H1 (cell line): ENCODE measurements at regions not wholly inside any gene's neighbourhood (a gene's known extent, or its start where the extent isn't known, plus 50 kb on each side); places are given as distances from the start of the nearest gene placed in this dataset.

Experiments
- CTCF ChIA-PET: fragments of 300-600 bp; sonication (Branson Sonifier 250); formaldehyde crosslinking; loops from one replicate; lab custom pipeline; 2021; ENCODE audit not compliant: partially characterized antibody; lab: Charles Lee
- POLR2A ChIA-PET: fragments of 300-600 bp; sonication (Branson Sonifier 250); formaldehyde crosslinking; loops from one replicate; lab custom pipeline; 2021; ENCODE audit warnings: inconsistent platforms; ENCODE audit not compliant: partially characterized antibody; lab: Charles Lee
- DNase-seq, 2 experiments: peaks; one replicate each; pipeline versions ENCODE4 v3.0.0 to v3.0.0-alpha.2; 2010 to 2022; ENCODE audit warnings: low spot score in 2 of 2, low read depth in 1 of 2, mixed read lengths in 1 of 2
- FAIRE-seq: peaks from 2 replicates; lab custom pipeline; 2011; peaks lifted over from hg19 to GRCh38; lab: Jason Lieb, UNC
- H2AFZ ChIP-seq: 2 replicates; pipeline ENCODE4 v1.8.1; 2012; ENCODE audit warnings: low read length, inconsistent platforms
- H2AK5ac ChIP-seq: 2 replicates; pipeline ENCODE4 v1.6.1; 2013; ENCODE audit warnings: low read depth, low read length
- H2BK120ac ChIP-seq: replicated peaks from 2 replicates; pipeline ENCODE3; 2013; ENCODE audit warnings: low read depth, low read length, inconsistent platforms
- H2BK12ac ChIP-seq: 2 replicates; pipeline ENCODE4 v1.6.1; 2013; ENCODE audit warnings: low read depth, low read length
- H2BK15ac ChIP-seq: 2 replicates; pipeline ENCODE4 v1.6.1; 2013; ENCODE audit warnings: low read length
- H2BK20ac ChIP-seq: 2 replicates; pipeline ENCODE4 v1.6.1; 2013; ENCODE audit warnings: low read length
- H2BK5ac ChIP-seq: 2 replicates; pipeline ENCODE4 v1.6.1; 2013; ENCODE audit warnings: low read depth, low read length
- H3K14ac ChIP-seq: 2 replicates; pipeline ENCODE4 v1.6.1; 2013; ENCODE audit warnings: inconsistent platforms; ENCODE audit not compliant: insufficient read length
- H3K18ac ChIP-seq: 2 replicates; pipeline ENCODE4 v1.6.1; 2013; ENCODE audit warnings: low read length; ENCODE audit errors: extremely low read depth
- H3K23ac ChIP-seq: 2 replicates; pipeline ENCODE4 v1.6.1; 2013; ENCODE audit warnings: inconsistent platforms; ENCODE audit not compliant: insufficient read length
- H3K23me2 ChIP-seq: 2 replicates; pipeline ENCODE4 v1.6.1; 2013; ENCODE audit warnings: low read depth, low read length
- H3K27ac ChIP-seq: 2 replicates; pipeline ENCODE4 v1.6.1; 2011; ENCODE audit warnings: low read depth, low read length, inconsistent platforms
- H3K27me3 ChIP-seq, 4 experiments: replicated peaks in 1 of 4; 1 replicate in 1 of 4; 2 replicates in 3 of 4; pipeline versions ENCODE4 v1.6.1 to v1.8.1; 2011 to 2013; ENCODE audit warnings: low read length in 3 of 4, mild to moderate bottlenecking in 3 of 4, inconsistent platforms in 2 of 4, mixed read lengths in 2 of 4, moderate library complexity in 1 of 4; ENCODE audit not compliant: control insufficient read depth in 3 of 4, insufficient read depth in 3 of 4; ENCODE audit errors: extremely low read depth in 1 of 4
- H3K36me3 ChIP-seq, 4 experiments: 2 replicates each; pipeline versions ENCODE4 v1.6.1 to v1.8.1; 2011 to 2013; ENCODE audit warnings: mild to moderate bottlenecking in 4 of 4, low read length in 3 of 4, moderate library complexity in 2 of 4, control low read depth in 1 of 4, inconsistent platforms in 1 of 4; ENCODE audit not compliant: insufficient read depth in 4 of 4, control insufficient read depth in 2 of 4
- H3K4ac ChIP-seq: replicated peaks from 2 replicates; pipeline ENCODE3; 2013; ENCODE audit warnings: low read length, low read depth, mixed read lengths, inconsistent platforms; ENCODE audit not compliant: insufficient read length
- H3K4me1 ChIP-seq, 4 experiments: replicated peaks in 1 of 4; 1 replicate in 1 of 4; 2 replicates in 3 of 4; pipeline versions ENCODE4 v1.6.1 to v1.8.1; 2011 to 2013; ENCODE audit warnings: low read length in 3 of 4, inconsistent platforms in 2 of 4, mixed read lengths in 1 of 4; ENCODE audit not compliant: insufficient read depth in 4 of 4, control insufficient read depth in 3 of 4
- H3K4me2 ChIP-seq, 2 experiments: 2 replicates each; pipeline versions ENCODE4 v1.6.1 to v1.8.1; 2011 to 2013; ENCODE audit warnings: low read depth in 2 of 2, low read length in 2 of 2, control low read depth in 1 of 2, inconsistent platforms in 1 of 2, mild to moderate bottlenecking in 1 of 2; ENCODE audit not compliant: insufficient read depth in 1 of 2
- H3K4me3 ChIP-seq, 4 experiments: fragments of 200-600, 300-600 bp in 1 of 4; sonication (generic), shearing (Covaris generic), sonication (Bioruptor Twin) in 1 of 4; 2 replicates each; pipeline versions ENCODE4 v1.5.1 to v1.8.1; 2011 to 2016; ENCODE audit warnings: low read length in 4 of 4, low read depth in 3 of 4, control low read depth in 2 of 4, inconsistent platforms in 2 of 4, mild to moderate bottlenecking in 2 of 4, mixed read lengths in 1 of 4, moderate library complexity in 1 of 4; ENCODE audit not compliant: insufficient read depth in 2 of 4; ENCODE audit errors: extremely low read depth in 1 of 4
- H3K56ac ChIP-seq: replicated peaks from 2 replicates; pipeline ENCODE3; 2013; ENCODE audit warnings: low read depth, mild to moderate bottlenecking, mixed read lengths, low read length, inconsistent platforms; ENCODE audit not compliant: insufficient read length
- H3K79me1 ChIP-seq: 2 replicates; pipeline ENCODE4 v1.6.1; 2013; ENCODE audit warnings: low read depth, low read length, control low read depth
- H3K79me2 ChIP-seq, 2 experiments: 2 replicates each; pipeline versions ENCODE4 v1.6.1 to v1.8.1; 2012 to 2013; ENCODE audit warnings: low read length in 2 of 2, mild to moderate bottlenecking in 2 of 2, inconsistent platforms in 1 of 2; ENCODE audit not compliant: insufficient read depth in 2 of 2, control insufficient read depth in 1 of 2
- H3K9ac ChIP-seq, 4 experiments: replicated peaks in 1 of 4; 1 replicate in 1 of 4; 2 replicates in 3 of 4; pipeline versions ENCODE4 v1.6.1 to v1.8.1; 2011 to 2013; ENCODE audit warnings: low read depth in 3 of 4, low read length in 3 of 4, control low read depth in 2 of 4, mild to moderate bottlenecking in 2 of 4, moderate library complexity in 2 of 4, inconsistent platforms in 1 of 4; ENCODE audit errors: extremely low read depth in 1 of 4
- H3K9me3 ChIP-seq, 2 experiments: 2 replicates each; pipeline versions ENCODE4 v1.6.1 to v1.8.1; 2012 to 2013; ENCODE audit warnings: mild to moderate bottlenecking in 2 of 2, moderate library complexity in 2 of 2, control low read depth in 1 of 2, inconsistent platforms in 1 of 2, low read depth in 1 of 2, low read length in 1 of 2, mixed read lengths in 1 of 2; ENCODE audit not compliant: insufficient read depth in 2 of 2
- H4K20me1 ChIP-seq, 2 experiments: replicated peaks in 1 of 2; 2 replicates each; pipeline versions ENCODE3 to v1.8.1; 2011 to 2013; ENCODE audit warnings: inconsistent platforms in 2 of 2, low read length in 2 of 2, mild to moderate bottlenecking in 1 of 2; ENCODE audit not compliant: insufficient read depth in 2 of 2, control insufficient read depth in 1 of 2
- H4K5ac ChIP-seq: 2 replicates; pipeline ENCODE4 v1.6.1; 2013; ENCODE audit warnings: low read length, low read depth, mixed read lengths, inconsistent platforms; ENCODE audit not compliant: insufficient read length
- H4K8ac ChIP-seq: 2 replicates; pipeline ENCODE4 v1.8.0; 2013; ENCODE audit warnings: mild to moderate bottlenecking, moderate library complexity, low read length, inconsistent platforms; ENCODE audit not compliant: insufficient read depth; ENCODE audit errors: extremely low read depth
- H4K91ac ChIP-seq: replicated peaks from 2 replicates; pipeline ENCODE3; 2013; ENCODE audit warnings: low read length, mixed read lengths, inconsistent platforms; ENCODE audit not compliant: insufficient read length
- ASH2L ChIP-seq: fragments of 200-600, 300-600 bp; sonication (generic); IDR thresholded peaks from one replicate; pipeline ENCODE4 v1.7.1; 2017; ENCODE audit warnings: low read length
- BACH1 ChIP-seq: IDR thresholded peaks from 2 replicates; pipeline ENCODE4 v1.6.1; 2012; ENCODE audit warnings: low read length, improper control_type of control experiment
- EGR1 ChIP-seq: IDR thresholded peaks from 2 replicates; pipeline ENCODE4 v1.6.1; 2011; ENCODE audit warnings: low read depth, low read length, borderline replicate concordance
- FOSL1 ChIP-seq: IDR thresholded peaks from 2 replicates; pipeline ENCODE4 v1.6.1; 2011; ENCODE audit warnings: mild to moderate bottlenecking, low read depth, low read length, moderate library complexity; ENCODE audit not compliant: insufficient read depth
- MAFK ChIP-seq: IDR thresholded peaks from 2 replicates; pipeline ENCODE4 v1.6.1; 2012; ENCODE audit warnings: low read depth, mild to moderate bottlenecking, improper control_type of control experiment, low read length
- NRF1 ChIP-seq: IDR thresholded peaks from 2 replicates; pipeline ENCODE4 v1.6.1; 2011; ENCODE audit warnings: mild to moderate bottlenecking, low read depth, low read length, improper control_type of control experiment
- POLR2A ChIP-seq, 2 experiments: IDR thresholded peaks; 1 replicate in 1 of 2; 2 replicates in 1 of 2; pipeline ENCODE4 v1.6.1; 2011; ENCODE audit warnings: low read depth in 2 of 2, low read length in 2 of 2, mild to moderate bottlenecking in 2 of 2; ENCODE audit errors: control extremely low read depth in 1 of 2
- RBBP5 ChIP-seq: IDR thresholded peaks from 2 replicates; pipeline ENCODE4 v1.7.1; 2012; ENCODE audit warnings: low read depth, mild to moderate bottlenecking, inconsistent platforms, low read length, moderate library complexity, borderline replicate concordance
- RNF2 ChIP-seq: fragments of 200-900, 300-1000 bp; sonication (generic); IDR thresholded peaks from 2 replicates; pipeline ENCODE4 v1.7.1; 2016; ENCODE audit warnings: borderline replicate concordance, low read depth, mild to moderate bottlenecking, antibody characterized with exemption, low read length; ENCODE audit not compliant: poor library complexity, severe bottlenecking; ENCODE audit errors: missing control alignments
- SAP30 ChIP-seq: fragments of 300-600 bp; sonication (generic); IDR thresholded peaks from 2 replicates; pipeline ENCODE4 v1.7.1; 2012; ENCODE audit warnings: low read length, moderate library complexity, mild to moderate bottlenecking, inconsistent platforms; ENCODE audit not compliant: insufficient read depth, insufficient replicate concordance
- SIX5 ChIP-seq: IDR thresholded peaks from 2 replicates; pipeline ENCODE4 v1.6.1; 2011; ENCODE audit warnings: mild to moderate bottlenecking, low read depth, low read length
- SP4 ChIP-seq: IDR thresholded peaks from 2 replicates; pipeline ENCODE4 v1.6.1; 2012; ENCODE audit warnings: low read length, inconsistent platforms
- SRF ChIP-seq: IDR thresholded peaks from 2 replicates; pipeline ENCODE4 v1.6.1; 2011; ENCODE audit warnings: mild to moderate bottlenecking, low read depth, low read length, moderate library complexity
- SUZ12 ChIP-seq: fragments of 200-600 bp; sonication (generic); IDR thresholded peaks from 2 replicates; pipeline ENCODE4 v1.6.1; 2012; ENCODE audit warnings: mild to moderate bottlenecking, inconsistent platforms, low read length, moderate library complexity, mixed read lengths
- TBP ChIP-seq: IDR thresholded peaks from 2 replicates; pipeline ENCODE4 v1.6.1; 2011; ENCODE audit warnings: low read depth, low read length, improper control_type of control experiment
- TCF12 ChIP-seq: IDR thresholded peaks from 2 replicates; pipeline ENCODE4 v1.6.1; 2011; ENCODE audit warnings: low read depth, mild to moderate bottlenecking, low read length
- WGBS, 2 experiments: shearing (Covaris generic) in 1 of 2; methylation state at CpG; one replicate each; pipeline versions ENCODE4 v1.1.6 to v1.1.7; 2013 to 2015; ENCODE audit warnings: low lambda C conversion rate in 2 of 2, mixed read lengths in 2 of 2, inconsistent platforms in 1 of 2, low coverage in 1 of 2, missing lambda C conversion rate in 1 of 2; ENCODE audit not compliant: insufficient replicate concordance in 2 of 2, insufficient coverage in 1 of 2, insufficient read length in 1 of 2; ENCODE audit errors: extremely low coverage in 1 of 2, missing lambda C conversion rate in 1 of 2; 5-methylcytosine and 5-hydroxymethylcytosine counted together

DNA sequence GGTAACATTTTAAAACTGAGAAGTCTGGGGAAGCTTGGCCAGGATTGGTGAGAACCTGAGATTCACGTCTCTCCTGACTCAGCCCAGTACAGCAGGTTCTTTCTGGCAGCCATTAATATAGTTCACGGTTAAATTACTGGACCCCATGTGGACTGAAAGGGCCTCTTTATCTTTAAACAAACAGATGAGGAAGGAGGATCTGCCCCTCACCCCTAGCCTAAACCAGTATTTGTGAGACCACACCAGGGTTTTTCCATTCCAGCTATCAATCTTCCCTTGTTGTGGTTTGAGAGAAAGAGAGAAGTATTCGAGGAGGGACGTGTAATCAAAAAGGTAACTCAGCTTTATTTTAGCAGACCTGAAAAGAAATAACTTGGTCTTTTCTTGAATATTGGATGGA is 137.1 kb downstream of the PROX1 start:
- H3K23ac ChIP-seq, result no peak overlapping the region
- no peak overlapping the region for H2AFZ ChIP-seq
- no peak overlapping the region for H3K4me3 ChIP-seq
- no peak overlapping the region for H2BK5ac ChIP-seq
- no peaks in the 10 kb centered on the region for H3K23me2 ChIP-seq
- FAIRE-seq (no peak), DNase-seq (no peak)
- no peaks in the 10 kb centered on the region for H4K20me1 ChIP-seq
- H4K8ac ChIP-seq, result no peak overlapping the region
- no peak overlapping the region for H4K5ac ChIP-seq
- H3K4me1 ChIP-seq, result no peaks in the 10 kb centered on the region
- H3K36me3 ChIP-seq, result no peaks in the 10 kb centered on the region
- no peak overlapping the region for H2BK15ac ChIP-seq
- H2AK5ac ChIP-seq, result no peak overlapping the region
- no peak overlapping the region for H2BK120ac ChIP-seq
- H3K9ac ChIP-seq, result no peak overlapping the region
- H2BK20ac ChIP-seq, result no peak overlapping the region
- H3K79me2 ChIP-seq, result no peaks in the 10 kb centered on the region
- no peak overlapping the region for H3K14ac ChIP-seq
- no peak overlapping the region for H3K4me2 ChIP-seq
- CTCF ChIA-PET, result interaction anchor here (0.6 to 2.6 kb wide), 10 partner anchors 11 to 1002 kb away, joined by 3 to 18 read pairs (median 3); partner anchors contain the start of gene PROX1
- 0 out of 2 replicates have a peak overlapping the region, but pooled peaks have one; percentile 69 for H2BK12ac ChIP-seq
- H3K4ac ChIP-seq, result no peak overlapping the region
- no peaks in the 10 kb centered on the region for H3K9me3 ChIP-seq
- no peak overlapping the region for H4K91ac ChIP-seq
- no peak overlapping the region for H3K27ac ChIP-seq
- WGBS, 2 experiments, result 84% methylated on average over 4 of the region's 4 CpGs; no CpG with 5 or more reads in 1 of the 2 experiments
- POLR2A ChIA-PET, result no interaction called here
- no peaks in the 10 kb centered on the region; a peak in 1 of 7 replicates for H3K27me3 ChIP-seq
- H3K56ac ChIP-seq, result no peak overlapping the region
- no peaks in the 10 kb centered on the region for H3K79me1 ChIP-seq
- H3K18ac ChIP-seq, result no peak overlapping the region
- no peak for TF ChIP-seq SUZ12
- TF ChIP-seq TCF12, result no peak
- TF ChIP-seq EGR1, result no peak
- TF ChIP-seq POLR2A (IDR thresholded peaks at IDR 0.05; ENCODE audit: control extremely low read depth in 1 of 2, low read depth in 2 of 2, low read length in 2 of 2), result no peak
- TF ChIP-seq RNF2, result no peak
- TF ChIP-seq SP4, result no peak
- no peak for TF ChIP-seq MAFK
- TF ChIP-seq RBBP5, result no peak
- no peak for TF ChIP-seq ASH2L
- TF ChIP-seq BACH1, result no peak
- TF ChIP-seq SIX5, result no peak
- TF ChIP-seq TBP, result no peak
- no peak for TF ChIP-seq NRF1
- TF ChIP-seq SRF, result no peak
- TF ChIP-seq SAP30, result no peak
- TF ChIP-seq FOSL1, result no peak
